Parathyroid adenoma (tissue), 2 donors: ENCODE measurements at regions not wholly inside any gene's neighbourhood (a gene's known extent, or its start where the extent isn't known, plus 50 kb on each side); places are given as distances from the start of the nearest gene placed in this dataset.

ENCODE experiments used
- H2AFZ ChIP-seq: fragments of 300-600 bp; sonication (generic); one replicate; pipeline ENCODE4 v1.7.0; 2017; ENCODE audit warnings: antibody characterized with exemption, mild to moderate bottlenecking
- H3K27ac ChIP-seq: fragments of 300-600 bp; sonication (generic); one replicate; pipeline ENCODE4 v1.7.0; 2017
- H3K27me3 ChIP-seq: fragments of 300-600 bp; sonication (generic); one replicate; pipeline ENCODE4 v1.7.0; 2017; ENCODE audit warnings: low read length; ENCODE audit not compliant: control insufficient read depth, insufficient read depth
- H3K36me3 ChIP-seq: fragments of 300-600 bp; sonication (generic); one replicate; pipeline ENCODE4 v1.7.0; 2017; ENCODE audit warnings: low read length; ENCODE audit not compliant: control insufficient read depth, insufficient read depth
- H3K4me1 ChIP-seq: fragments of 300-600 bp; sonication (generic); one replicate; pipeline ENCODE4 v1.7.0; 2017; ENCODE audit warnings: control low read depth
- H3K4me2 ChIP-seq: fragments of 300-600 bp; sonication (generic); one replicate; pipeline ENCODE4 v1.7.0; 2017; ENCODE audit warnings: low read length
- H3K4me3 ChIP-seq: fragments of 300-600 bp; sonication (generic); one replicate; pipeline ENCODE4 v1.7.0; 2017; ENCODE audit warnings: low read depth, low read length
- H3K79me2 ChIP-seq: fragments of 300-600 bp; sonication (generic); one replicate; pipeline ENCODE4 v1.7.0; 2017; ENCODE audit warnings: control low read depth
- H3K9ac ChIP-seq: fragments of 300-600 bp; sonication (generic); one replicate; pipeline ENCODE4 v1.7.0; 2017; ENCODE audit warnings: mild to moderate bottlenecking
- H3K9me3 ChIP-seq: fragments of 300-600 bp; sonication (generic); one replicate; pipeline ENCODE4 v1.7.0; 2017; ENCODE audit warnings: low read length; ENCODE audit not compliant: control insufficient read depth
- CTCF ChIP-seq: fragments of 300-600 bp; sonication (generic); IDR thresholded peaks from one replicate; pipeline ENCODE4 v1.7.0; 2017; ENCODE audit warnings: antibody characterized with exemption, mild to moderate bottlenecking
- donor health status: primary hyperparathyroidism.

GRCh38 chrX:39992300-39992699 lies 105.5 kb downstream of the BCOR start:
- H3K36me3 ChIP-seq: no peaks in the 10 kb centered on the region
- no peak overlapping the region for H2AFZ ChIP-seq
- H3K79me2 ChIP-seq: no peaks in the 10 kb centered on the region
- H3K4me2 ChIP-seq: no peak overlapping the region
- H3K9me3 ChIP-seq: no peaks in the 10 kb centered on the region
- no peak overlapping the region for H3K27ac ChIP-seq
- no peaks in the 10 kb centered on the region for H3K27me3 ChIP-seq
- no peaks in the 10 kb centered on the region for H3K4me1 ChIP-seq
- no peak for TF ChIP-seq CTCF
- H3K9ac ChIP-seq: no peak overlapping the region
- H3K4me3 ChIP-seq: no peak overlapping the region

- H3K36me3 ChIP-seq: no peaks in the 10 kb centered on the region
- H3K27ac ChIP-seq: no peak overlapping the region
- no peaks in the 10 kb centered on the region for H3K79me2 ChIP-seq
- TF ChIP-seq CTCF: no peak
- no peak overlapping the region for H3K4me2 ChIP-seq
- H3K4me3 ChIP-seq: no peak overlapping the region
- H2AFZ ChIP-seq: no peak overlapping the region
- H3K4me1 ChIP-seq: no peaks in the 10 kb centered on the region
- no peak overlapping the region for H3K9ac ChIP-seq
- no peaks in the 10 kb centered on the region for H3K9me3 ChIP-seq
- H3K27me3 ChIP-seq: no peaks in the 10 kb centered on the region
These were observed 102.3 kb downstream of the BCOR start for GRCh38 chrX:39995457-39995856.

GRCh38 chrX:39996536-39996935 lies 101.2 kb downstream of the BCOR start:
- H3K9ac ChIP-seq: no peak overlapping the region
- no peaks in the 10 kb centered on the region for H3K9me3 ChIP-seq
- no peaks in the 10 kb centered on the region for H3K36me3 ChIP-seq
- no peak overlapping the region for H2AFZ ChIP-seq
- no peaks in the 10 kb centered on the region for H3K4me1 ChIP-seq
- no peak overlapping the region for H3K4me3 ChIP-seq
- TF ChIP-seq CTCF: no peak
- no peaks in the 10 kb centered on the region for H3K27me3 ChIP-seq
- no peaks in the 10 kb centered on the region for H3K79me2 ChIP-seq
- H3K4me2 ChIP-seq: no peak overlapping the region
- no peak overlapping the region for H3K27ac ChIP-seq

- H3K4me3 ChIP-seq: no peak overlapping the region
- no peaks in the 10 kb centered on the region for H3K27me3 ChIP-seq
- no peaks in the 10 kb centered on the region for H3K79me2 ChIP-seq
- no peak for TF ChIP-seq CTCF
- no peak overlapping the region for H3K27ac ChIP-seq
- H3K36me3 ChIP-seq: no peaks in the 10 kb centered on the region
- no peak overlapping the region for H2AFZ ChIP-seq
- H3K9ac ChIP-seq: no peak overlapping the region
- H3K4me2 ChIP-seq: no peak overlapping the region
- no peaks in the 10 kb centered on the region for H3K4me1 ChIP-seq
- H3K9me3 ChIP-seq: no peaks in the 10 kb centered on the region
These were observed 98.9 kb downstream of the BCOR start for GRCh38 chrX:39998636-39999406.
